ENCODE measurements at regions not wholly inside any gene's neighbourhood (a gene's known extent, or its start where the extent isn't known, plus 50 kb on each side); places are given as distances from the start of the nearest gene placed in this dataset.

DNA sequence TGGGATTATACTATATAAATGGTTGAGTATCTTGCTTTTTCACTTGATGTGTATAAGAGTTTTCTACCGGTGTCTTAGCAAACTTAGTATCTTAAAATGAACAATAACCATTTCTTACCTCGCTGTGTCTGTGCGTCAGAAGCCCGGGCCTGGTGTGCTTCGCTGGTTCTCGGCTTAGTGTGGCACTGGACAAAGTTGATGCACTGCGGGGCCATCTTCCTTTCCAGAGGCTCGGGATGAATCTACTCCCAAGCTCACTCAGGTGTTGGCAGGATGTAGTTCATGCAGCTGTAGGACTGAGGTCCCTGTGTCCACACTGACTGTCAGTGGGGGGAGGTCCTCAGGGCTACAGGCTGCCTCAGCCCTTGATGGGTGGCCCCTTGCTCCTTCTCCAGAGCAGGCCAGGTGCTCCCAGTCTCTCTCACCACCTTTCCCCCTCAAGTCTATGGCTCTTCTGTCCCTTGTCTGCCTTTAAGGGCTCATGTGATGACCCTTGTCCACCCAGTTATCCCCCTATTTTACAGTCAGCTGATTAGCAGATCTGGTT, 227.8 kb downstream of the GLRX3 start:
- in situ Hi-C loops (cut with MboI; ENCODE audit: low pct_ligation_motif_present in 1 of 4, low pct_unique_long_range_greater_than_20kb in 1 of 4, low sequenced_read_pairs in 3 of 4) (no loop called here), intact Hi-C loops (cut with DNase I; ENCODE audit: low total_unique reads) (no loop called here)
- no peaks in the 10 kb centered on the region for H3K27me3 ChIP-seq
- H3K36me3 ChIP-seq = no peaks in the 10 kb centered on the region
- no peak for DNase-seq
- H3K4me3 ChIP-seq = no peak overlapping the region
- no peaks in the 10 kb centered on the region for H3K4me1 ChIP-seq
- no peaks in the 10 kb centered on the region for H3K9me3 ChIP-seq
- no peak for TF ChIP-seq POLR2AphosphoS5 (IDR thresholded peaks at IDR 0.05)
- TF ChIP-seq POLR2A (IDR thresholded peaks at IDR 0.05) = no peak
- no peak for TF ChIP-seq EP300 (IDR thresholded peaks at IDR 0.05; ENCODE audit: low read depth)
- TF ChIP-seq, protein P1, sequence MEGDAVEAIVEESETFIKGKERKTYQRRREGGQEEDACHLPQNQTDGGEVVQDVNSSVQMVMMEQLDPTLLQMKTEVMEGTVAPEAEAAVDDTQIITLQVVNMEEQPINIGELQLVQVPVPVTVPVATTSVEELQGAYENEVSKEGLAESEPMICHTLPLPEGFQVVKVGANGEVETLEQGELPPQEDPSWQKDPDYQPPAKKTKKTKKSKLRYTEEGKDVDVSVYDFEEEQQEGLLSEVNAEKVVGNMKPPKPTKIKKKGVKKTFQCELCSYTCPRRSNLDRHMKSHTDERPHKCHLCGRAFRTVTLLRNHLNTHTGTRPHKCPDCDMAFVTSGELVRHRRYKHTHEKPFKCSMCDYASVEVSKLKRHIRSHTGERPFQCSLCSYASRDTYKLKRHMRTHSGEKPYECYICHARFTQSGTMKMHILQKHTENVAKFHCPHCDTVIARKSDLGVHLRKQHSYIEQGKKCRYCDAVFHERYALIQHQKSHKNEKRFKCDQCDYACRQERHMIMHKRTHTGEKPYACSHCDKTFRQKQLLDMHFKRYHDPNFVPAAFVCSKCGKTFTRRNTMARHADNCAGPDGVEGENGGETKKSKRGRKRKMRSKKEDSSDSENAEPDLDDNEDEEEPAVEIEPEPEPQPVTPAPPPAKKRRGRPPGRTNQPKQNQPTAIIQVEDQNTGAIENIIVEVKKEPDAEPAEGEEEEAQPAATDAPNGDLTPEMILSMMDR (IDR thresholded peaks at IDR 0.05) = no peak
- no peak overlapping the region for H3K27ac ChIP-seq
- WGBS, 2 donors (ENCODE audit: low coverage in 1 of 2) = 91 to 93% methylated on average over 3 to 8 of the region's 8 CpGs

DNA sequence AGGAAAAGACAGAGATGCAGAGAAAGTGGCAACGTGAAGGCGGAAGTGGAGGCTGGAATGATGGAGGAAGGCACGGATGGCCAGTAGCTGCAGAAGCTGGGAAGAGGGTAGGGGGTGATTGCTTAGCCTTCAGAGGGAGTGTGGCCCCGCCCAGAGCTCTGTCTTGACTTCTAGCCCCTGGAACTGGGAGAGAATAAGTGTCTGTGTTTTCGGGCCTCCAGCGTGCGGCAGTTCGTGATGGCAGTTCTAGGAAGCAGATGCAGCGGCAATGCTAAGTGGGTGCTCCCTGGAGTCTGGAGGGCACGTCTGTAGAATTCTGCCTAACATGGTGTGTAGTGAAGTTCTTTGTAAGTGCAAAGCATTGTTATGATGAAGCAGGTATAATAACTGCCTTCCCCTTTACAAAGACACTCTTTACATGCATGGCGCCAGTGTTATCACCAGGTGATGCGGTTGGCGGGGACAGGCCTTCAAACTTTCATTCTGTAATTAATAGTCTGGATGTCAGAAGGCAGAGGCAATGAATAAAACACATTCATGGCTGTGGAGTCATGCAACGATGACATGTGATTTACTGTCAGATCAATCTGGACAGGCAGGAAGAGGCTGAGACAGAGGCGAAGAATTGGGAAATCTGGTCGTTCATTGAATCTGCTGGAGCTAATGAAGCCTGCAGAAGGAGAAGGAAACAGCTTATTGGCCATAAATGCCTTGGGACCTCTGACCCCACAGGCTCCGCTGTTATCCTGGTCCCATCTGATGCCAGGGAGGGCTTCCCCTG, 228.6 kb downstream of the GLRX3 start:
- TF ChIP-seq POLR2A (IDR thresholded peaks at IDR 0.05) (no peak), EP300 (IDR thresholded peaks at IDR 0.05; ENCODE audit: low read depth) (no peak), POLR2AphosphoS5 (IDR thresholded peaks at IDR 0.05) (no peak)
- TF ChIP-seq, protein P1 (IDR thresholded peaks at IDR 0.05) = no peak
- no peak overlapping the region for H3K27ac ChIP-seq
- H3K4me3 ChIP-seq = no peak overlapping the region
- 70 to 100% methylated on average over 2 to 17 of the region's 17 CpGs for WGBS, 2 donors (ENCODE audit: low coverage in 1 of 2)
- no peaks in the 10 kb centered on the region for H3K27me3 ChIP-seq
- in situ Hi-C loops (cut with MboI; ENCODE audit: low pct_ligation_motif_present in 1 of 4, low pct_unique_long_range_greater_than_20kb in 1 of 4, low sequenced_read_pairs in 3 of 4) = no loop called here
- H3K4me1 ChIP-seq = no peaks in the 10 kb centered on the region
- no peaks in the 10 kb centered on the region for H3K36me3 ChIP-seq
- intact Hi-C loops (cut with DNase I; ENCODE audit: low total_unique reads) = no loop called here
- H3K9me3 ChIP-seq = no peaks in the 10 kb centered on the region
- no peak for DNase-seq

DNA sequence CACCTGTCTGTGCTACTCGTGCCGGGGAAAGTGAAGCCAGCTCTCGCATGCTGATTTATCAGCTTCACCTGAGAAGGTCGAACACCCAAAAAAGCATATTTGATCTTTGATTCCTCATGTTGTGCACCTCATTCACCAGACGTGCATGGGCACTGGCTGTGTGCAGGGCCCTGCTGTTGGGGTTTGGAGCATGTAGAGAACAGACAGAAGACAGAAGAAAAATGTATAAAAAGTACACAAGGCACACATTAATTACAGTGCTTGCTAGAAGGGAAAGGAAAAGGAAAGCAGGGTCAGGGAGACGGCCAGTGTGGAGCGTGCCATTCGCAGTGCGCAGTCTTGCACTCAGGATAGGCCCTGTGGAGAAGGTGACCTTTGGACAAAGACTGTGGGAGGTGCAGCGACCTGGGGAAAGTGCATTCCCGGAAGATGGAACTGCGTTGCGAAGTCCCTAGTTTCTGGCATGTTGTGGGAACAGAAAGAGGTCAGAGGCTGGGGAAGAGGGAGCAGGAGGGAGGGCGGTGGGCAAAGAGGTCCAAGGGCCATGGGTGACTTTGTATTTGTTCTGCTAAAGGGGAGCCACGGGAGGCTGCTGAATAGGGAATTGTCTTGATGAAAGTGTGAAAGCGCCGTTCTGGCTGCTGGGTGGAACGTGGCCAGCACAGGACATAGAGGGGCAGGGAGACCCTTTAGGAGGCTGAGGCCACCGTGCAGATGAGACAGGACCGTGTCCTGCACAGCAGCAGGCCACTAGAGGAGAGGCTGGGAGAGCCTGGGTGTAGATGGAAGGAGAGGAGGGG, 232.8 kb downstream of the GLRX3 start:
- Histone ChIP-seq H3K9me3 (no peaks in the 10 kb centered on the region), H3K36me3 (no peaks in the 10 kb centered on the region), H3K4me1 (no peaks in the 10 kb centered on the region), H3K27me3 (no peaks in the 10 kb centered on the region), H3K27ac (no peak overlapping the region), H3K4me3 (no peak overlapping the region)
- WGBS, 2 donors (ENCODE audit: low coverage in 1 of 2) = 65 to 71% methylated on average over 17 to 20 of the region's 20 CpGs
- in situ Hi-C loops (cut with MboI; ENCODE audit: low pct_ligation_motif_present in 1 of 4, low pct_unique_long_range_greater_than_20kb in 1 of 4, low sequenced_read_pairs in 3 of 4) = no loop called here
- intact Hi-C loops (cut with DNase I; ENCODE audit: low total_unique reads) = no loop called here
- no peak for DNase-seq
- no peak for TF ChIP-seq POLR2A (IDR thresholded peaks at IDR 0.05)
- TF ChIP-seq, protein P1 (IDR thresholded peaks at IDR 0.05) = no peak
- TF ChIP-seq POLR2AphosphoS5 (IDR thresholded peaks at IDR 0.05) = no peak

DNA sequence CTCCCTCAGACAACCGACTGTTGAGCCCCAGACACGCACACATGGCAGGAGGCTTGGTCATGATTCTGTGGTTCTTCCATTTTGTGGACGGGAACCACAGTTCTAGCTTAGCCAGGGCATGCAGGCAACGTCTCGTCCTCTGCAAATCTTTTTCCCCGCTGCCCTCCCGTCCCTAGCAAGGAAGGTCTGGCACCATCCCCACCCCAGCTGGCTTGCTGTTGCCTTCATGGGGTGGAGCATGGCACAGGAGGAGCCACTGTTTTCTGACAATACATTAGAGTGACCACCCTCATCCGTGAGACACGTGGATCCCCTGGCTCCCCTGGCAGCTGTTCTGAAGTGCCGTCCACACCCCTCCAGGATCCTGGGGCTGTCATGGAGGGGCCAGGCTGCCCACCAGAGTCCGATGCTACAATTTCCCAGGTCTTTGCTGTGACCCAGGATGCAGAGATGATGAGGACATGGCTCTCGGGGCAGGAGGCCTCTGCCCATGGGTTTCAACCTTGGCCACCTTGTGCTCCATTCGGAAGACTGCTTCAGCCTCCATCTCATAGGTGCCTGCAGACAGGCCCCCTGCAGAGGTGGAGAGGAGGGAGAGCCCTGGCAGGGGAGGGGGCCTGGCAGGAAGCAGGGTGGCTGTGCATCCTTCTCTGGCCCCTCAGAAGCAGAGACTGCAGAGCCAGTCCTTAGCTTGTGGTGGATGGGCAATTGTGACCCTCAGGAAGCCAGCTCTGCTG, 233.6 kb downstream of the GLRX3 start:
- intact Hi-C loops (cut with DNase I; ENCODE audit: low total_unique reads) = no loop called here

More for the DNA sequence above, 233.6 kb downstream of the GLRX3 start:
- TF ChIP-seq, protein P1 (IDR thresholded peaks at IDR 0.05) = no peak
- TF ChIP-seq EP300 (IDR thresholded peaks at IDR 0.05; ENCODE audit: low read depth) (no peak), POLR2AphosphoS5 (IDR thresholded peaks at IDR 0.05) (no peak), POLR2A (IDR thresholded peaks at IDR 0.05) (no peak)
- DNase-seq = no peak
- H3K27me3 ChIP-seq = no peaks in the 10 kb centered on the region
- 68% methylated on average over 13 of the region's 13 CpGs; no CpG with 5 or more reads in 1 of the 2 donors for WGBS, 2 donors (ENCODE audit: low coverage in 1 of 2)
- H3K36me3 ChIP-seq = no peaks in the 10 kb centered on the region
- H3K4me1 ChIP-seq = no peaks in the 10 kb centered on the region
- in situ Hi-C loops (cut with MboI; ENCODE audit: low pct_ligation_motif_present in 1 of 4, low pct_unique_long_range_greater_than_20kb in 1 of 4, low sequenced_read_pairs in 3 of 4) = no loop called here
- no peaks in the 10 kb centered on the region for H3K9me3 ChIP-seq
- H3K4me3 ChIP-seq = no peak overlapping the region
- no peak overlapping the region for H3K27ac ChIP-seq
